ENCODE measurements at regions not wholly inside any gene's neighbourhood (a gene's known extent, or its start where the extent isn't known, plus 50 kb on each side); places are given as distances from the start of the nearest gene placed in this dataset.

DNA sequence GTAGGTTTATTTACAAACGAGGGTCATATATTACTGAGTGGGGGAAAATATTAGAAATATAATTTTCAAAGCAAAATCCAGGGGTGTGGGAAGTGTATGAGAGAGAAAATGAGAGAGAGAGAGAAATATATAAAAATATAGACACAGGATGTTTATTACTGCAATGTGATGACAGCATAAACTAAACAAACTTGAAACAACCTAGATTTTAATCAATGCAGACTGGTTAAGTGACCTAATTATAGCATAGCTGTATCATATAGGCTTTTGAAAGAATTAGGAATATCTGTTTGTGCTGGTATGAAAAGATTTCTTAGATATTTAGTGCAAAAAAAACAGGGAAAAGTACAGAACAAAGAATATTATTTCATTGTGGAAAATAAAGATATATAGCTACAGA lies 280.5 kb downstream of the ACTL7B start:
- no peak for TF ChIP-seq POLR2A (IDR thresholded peaks at IDR 0.05)
- TF ChIP-seq POLR2AphosphoS5 (IDR thresholded peaks at IDR 0.05) = no peak
- no peak for TF ChIP-seq CTCF (IDR thresholded peaks at IDR 0.05)
- no peak for TF ChIP-seq EP300 (IDR thresholded peaks at IDR 0.05)
